Brain microvascular endothelial cell (primary cell): ENCODE measurements at regions not wholly inside any gene's neighbourhood (a gene's known extent, or its start where the extent isn't known, plus 50 kb on each side); places are given as distances from the start of the nearest gene placed in this dataset.
"Not testable (repeated sequence)": the region's sequence is repeated elsewhere in the genome, so short reads cannot be mapped to it uniquely, and the experiment has no call there.

ENCODE experiments used
- DNase-seq: peaks from one replicate; pipeline ENCODE4 v3.0.0-alpha.2; 2020
- H3K27ac ChIP-seq: fragments of 250-450 bp; sonication (Bioruptor Pico); 2 replicates; pipeline ENCODE4 v1.5.1; 2020; ENCODE audit warnings: mild to moderate bottlenecking, moderate library complexity
- H3K27me3 ChIP-seq: fragments of 250-450 bp; sonication (Bioruptor Pico); replicated peaks from 2 replicates; pipeline ENCODE4 v1.5.1; 2020; ENCODE audit warnings: mild to moderate bottlenecking
- H3K36me3 ChIP-seq: fragments of 250-450 bp; sonication (Bioruptor Pico); replicated peaks from 2 replicates; pipeline ENCODE4 v1.5.1; 2020; ENCODE audit warnings: mild to moderate bottlenecking
- H3K4me3 ChIP-seq: 2 replicates; pipeline ENCODE4 v1.5.1; 2011; ENCODE audit warnings: low read depth, mild to moderate bottlenecking, control low read depth, low read length, moderate library complexity
- in situ Hi-C: cut with HindIII; loops from 2 replicates; pipeline ENCODE4 v1.10.0; 2017; ENCODE audit warnings: low sequenced_read_pairs, low pct_ligation_motif_present
- TF ChIP-seq, protein P1 (sequence below): IDR thresholded peaks from 2 replicates; pipeline ENCODE4 v1.5.1; 2011; ENCODE audit warnings: low read depth, mild to moderate bottlenecking, moderate library complexity, low read length, control low read depth, inconsistent platforms; ENCODE audit errors: missing control alignments

- no peak for DNase-seq
- in situ Hi-C loops: no loop called here
- no peak overlapping the region for H3K27ac ChIP-seq
- no peaks in the 10 kb centered on the region for H3K27me3 ChIP-seq
- no peak overlapping the region for H3K4me3 ChIP-seq
- no peaks in the 10 kb centered on the region for H3K36me3 ChIP-seq
- TF ChIP-seq, protein P1, sequence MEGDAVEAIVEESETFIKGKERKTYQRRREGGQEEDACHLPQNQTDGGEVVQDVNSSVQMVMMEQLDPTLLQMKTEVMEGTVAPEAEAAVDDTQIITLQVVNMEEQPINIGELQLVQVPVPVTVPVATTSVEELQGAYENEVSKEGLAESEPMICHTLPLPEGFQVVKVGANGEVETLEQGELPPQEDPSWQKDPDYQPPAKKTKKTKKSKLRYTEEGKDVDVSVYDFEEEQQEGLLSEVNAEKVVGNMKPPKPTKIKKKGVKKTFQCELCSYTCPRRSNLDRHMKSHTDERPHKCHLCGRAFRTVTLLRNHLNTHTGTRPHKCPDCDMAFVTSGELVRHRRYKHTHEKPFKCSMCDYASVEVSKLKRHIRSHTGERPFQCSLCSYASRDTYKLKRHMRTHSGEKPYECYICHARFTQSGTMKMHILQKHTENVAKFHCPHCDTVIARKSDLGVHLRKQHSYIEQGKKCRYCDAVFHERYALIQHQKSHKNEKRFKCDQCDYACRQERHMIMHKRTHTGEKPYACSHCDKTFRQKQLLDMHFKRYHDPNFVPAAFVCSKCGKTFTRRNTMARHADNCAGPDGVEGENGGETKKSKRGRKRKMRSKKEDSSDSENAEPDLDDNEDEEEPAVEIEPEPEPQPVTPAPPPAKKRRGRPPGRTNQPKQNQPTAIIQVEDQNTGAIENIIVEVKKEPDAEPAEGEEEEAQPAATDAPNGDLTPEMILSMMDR: no peak
Observed at GRCh38 chr4:104351706-104352105, 143.0 kb downstream of the CXXC4 start.

GRCh38 chr4:104345598-104346242 lies 149.0 kb downstream of the CXXC4 start:
- no peak overlapping the region for H3K4me3 ChIP-seq
- no peaks in the 10 kb centered on the region for H3K27me3 ChIP-seq
- DNase-seq: no peak
- in situ Hi-C loops: no loop called here
- H3K36me3 ChIP-seq: no peaks in the 10 kb centered on the region
- no peak overlapping the region for H3K27ac ChIP-seq
- TF ChIP-seq, protein P1: no peak

DNA sequence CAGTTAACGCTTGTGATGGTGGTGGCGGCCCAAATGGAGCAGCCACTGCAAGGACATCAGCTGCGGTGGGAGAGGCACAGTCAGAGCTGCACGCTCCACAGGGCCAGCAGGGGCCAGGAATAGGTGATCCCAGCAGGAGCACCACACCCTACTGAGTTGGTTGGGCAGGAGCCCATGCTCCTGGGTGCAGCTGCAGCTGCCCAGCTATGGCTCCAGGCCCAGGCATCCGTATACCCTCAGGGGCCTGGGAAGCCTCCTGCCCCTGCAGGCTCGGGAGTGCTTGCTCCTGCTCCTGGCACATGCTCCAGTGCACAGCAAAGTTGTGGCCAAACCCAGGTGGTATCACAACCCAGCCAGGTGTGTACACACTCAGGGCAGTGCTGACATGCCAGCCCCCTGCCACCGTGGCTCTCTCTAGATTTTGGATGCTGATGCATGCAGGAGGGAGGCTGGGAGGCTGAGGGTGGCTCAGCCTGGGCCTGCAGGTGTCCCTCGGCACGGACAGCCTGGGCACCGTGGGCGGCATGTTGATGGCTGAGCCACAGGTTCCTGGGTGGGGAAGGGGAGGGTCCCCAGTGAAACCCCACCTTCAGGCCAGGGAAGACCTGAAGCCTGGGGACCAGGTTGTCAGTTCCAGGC lies 150.2 kb downstream of the CXXC4 start:
- Histone ChIP-seq H3K4me3 (no peak overlapping the region), H3K27me3 (no peaks in the 10 kb centered on the region), H3K36me3 (no peaks in the 10 kb centered on the region), H3K27ac (no peak overlapping the region)
- TF ChIP-seq, protein P1: no peak
- no peak for DNase-seq
- in situ Hi-C loops: no loop called here

DNA sequence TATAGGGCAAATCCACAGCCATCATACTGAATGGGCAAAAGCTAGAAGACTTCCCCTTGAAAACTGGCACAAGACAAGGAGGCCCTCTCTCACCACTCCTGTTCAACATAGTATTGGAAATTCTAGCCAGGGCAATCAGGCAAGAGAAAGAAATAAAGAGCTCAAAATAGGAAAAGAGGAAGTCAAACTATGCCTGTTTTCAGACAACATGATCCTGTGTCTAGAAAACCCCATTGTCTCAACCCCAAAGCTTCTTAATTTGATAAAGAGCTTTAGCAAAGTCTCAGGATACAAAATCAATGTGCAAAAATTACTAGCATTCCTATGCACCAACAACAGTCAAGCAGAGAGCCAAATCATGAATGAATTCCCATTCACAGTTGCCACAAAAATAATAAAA lies 160.3 kb downstream of the CXXC4 start:
- TF ChIP-seq, protein P1: no peak
- no peaks in the 10 kb centered on the region for H3K27me3 ChIP-seq
- in situ Hi-C loops: no loop called here

GRCh38 chr4:104330125-104330905 lies 164.4 kb downstream of the CXXC4 start:
- Histone ChIP-seq H3K36me3 (no peaks in the 10 kb centered on the region), H3K27me3 (no peaks in the 10 kb centered on the region), H3K27ac (no peak overlapping the region), H3K4me3 (no peak overlapping the region)
- TF ChIP-seq, protein P1: no peak
- in situ Hi-C loops: no loop called here
- no peak for DNase-seq

More for the DNA sequence above, 160.3 kb downstream of the CXXC4 start:
- Histone ChIP-seq H3K4me3 (no peak overlapping the region), H3K36me3 (no peaks in the 10 kb centered on the region), H3K27ac (no peak overlapping the region)
- DNase-seq: no peak

- in situ Hi-C loops, DNase-seq: not testable (repeated sequence)
Observed at GRCh38 chr4:104326991-104327694, 167.6 kb downstream of the CXXC4 start.

More at GRCh38 chr4:104326991-104327694, 167.6 kb downstream of the CXXC4 start:
- H3K36me3 ChIP-seq, H3K27me3 ChIP-seq, H3K4me3 ChIP-seq, H3K27ac ChIP-seq: not testable (repeated sequence)
